K562 (cell line): ENCODE measurements at regions not wholly inside any gene's neighbourhood (a gene's known extent, or its start where the extent isn't known, plus 50 kb on each side); places are given as distances from the start of the nearest gene placed in this dataset.

Experiments
- ATAC-seq: fragments of 200-7000 bp; cut with Tn5 transposase; 3 replicates; pipeline ENCODE4 v1.9.1; 2020; ENCODE audit warnings: moderate library complexity
- BruUV-seq: library from RNA; stranded (reverse); fragments of 400-500 nt; replicated peaks from 2 replicates; lab custom pipeline; 2021; lab: Mats Ljungman, UMichigan
- CTCF ChIA-PET: fragments of 300-600 bp; formaldehyde crosslinking; extraction: SDS; loops from one replicate; lab custom pipeline; 2021; ENCODE audit warnings: low intra/inter-chr PET ratio; lab: Yijun Ruan, JAX
- POLR2A ChIA-PET: fragments of 300-600, 350-650 bp; sonication (Branson Sonifier 250); formaldehyde crosslinking; extraction: SDS; loops from one replicate; lab custom pipeline; 2021; ENCODE audit warnings: antibody characterized with exemption, inconsistent platforms; lab: Yijun Ruan, JAX
- DNase-seq, 4 experiments: peaks; one replicate each; pipeline versions ENCODE4 v3.0.0 to v3.0.0-alpha.2; 2011 to 2018; ENCODE audit warnings: low spot score in 3 of 4, mixed read lengths in 3 of 4; ENCODE audit errors: extremely low read depth in 1 of 4
- FAIRE-seq: peaks from 2 replicates; lab custom pipeline; 2011; peaks lifted over from hg19 to GRCh38; lab: Jason Lieb, UNC
- H2AFZ ChIP-seq: 2 replicates; pipeline ENCODE4 v1.6.0; 2011; ENCODE audit warnings: low read depth, low read length, control low read depth, inconsistent platforms
- H3K27ac ChIP-seq: fragments of 200-600 bp; 3 replicates; pipeline ENCODE4 v1.8.0; 2011; ENCODE audit warnings: low read depth, mild to moderate bottlenecking, control low read depth, inconsistent platforms, low read length, moderate library complexity, mixed read lengths; ENCODE audit errors: extremely low read depth
- H3K27me3 ChIP-seq, 2 experiments: fragments of 300-600 bp in 1 of 2; 2 replicates in 1 of 2; 3 replicates in 1 of 2; pipeline versions ENCODE4 v1.6.0 to v1.8.0; 2011; ENCODE audit warnings: inconsistent platforms in 2 of 2, low read length in 2 of 2, mild to moderate bottlenecking in 1 of 2, mixed read lengths in 1 of 2, moderate library complexity in 1 of 2; ENCODE audit not compliant: control insufficient read depth in 2 of 2, insufficient read depth in 2 of 2
- H3K36me3 ChIP-seq: fragments of 300-600 bp; 3 replicates; pipeline ENCODE4 v1.8.0; 2011; ENCODE audit warnings: mild to moderate bottlenecking, low read length, inconsistent platforms; ENCODE audit not compliant: control insufficient read depth, insufficient read depth
- H3K4me1 ChIP-seq, 2 experiments: fragments of 200-600 bp in 1 of 2; replicated peaks in 1 of 2; 2 replicates in 1 of 2; 3 replicates in 1 of 2; pipeline versions ENCODE4 v1.5.1 to v1.8.0; 2011; ENCODE audit warnings: inconsistent platforms in 2 of 2, low read length in 2 of 2, mild to moderate bottlenecking in 1 of 2, mixed read lengths in 1 of 2, moderate library complexity in 1 of 2; ENCODE audit not compliant: control insufficient read depth in 2 of 2, insufficient read depth in 2 of 2
- H3K4me2 ChIP-seq: 2 replicates; pipeline ENCODE4 v1.6.1; 2011; ENCODE audit warnings: low read length, control low read depth, inconsistent platforms, mixed read lengths; ENCODE audit not compliant: insufficient read depth
- H3K4me3 ChIP-seq: fragments of 200-600 bp; sonication (generic), shearing (Covaris generic); 2 replicates; pipeline ENCODE4 v1.5.1; 2016; ENCODE audit warnings: control low read depth, inconsistent platforms
- H3K79me2 ChIP-seq: fragments of 200-600 bp; 3 replicates; pipeline ENCODE4 v1.8.0; 2011; ENCODE audit warnings: low read length, inconsistent platforms; ENCODE audit not compliant: control insufficient read depth, insufficient read depth
- H3K9ac ChIP-seq, 2 experiments: 2 replicates each; pipeline versions ENCODE4 v1.6.0 to v1.6.1; 2011; ENCODE audit warnings: low read depth in 2 of 2, low read length in 2 of 2, control low read depth in 1 of 2, inconsistent platforms in 1 of 2, mild to moderate bottlenecking in 1 of 2, mixed read lengths in 1 of 2; ENCODE audit not compliant: insufficient read depth in 1 of 2
- H3K9me1 ChIP-seq: one replicate; pipeline ENCODE4 v1.6.0; 2011; ENCODE audit warnings: inconsistent platforms, mild to moderate bottlenecking, low read length, moderate library complexity; ENCODE audit not compliant: control insufficient read depth, insufficient read depth
- H3K9me3 ChIP-seq: replicated peaks from 2 replicates; pipeline ENCODE4 v1.5.1; 2011; ENCODE audit warnings: low read depth, low read length, inconsistent platforms; ENCODE audit not compliant: control insufficient read depth, insufficient read depth
- H4K20me1 ChIP-seq: replicated peaks from 2 replicates; pipeline ENCODE4 v1.6.1; 2011; ENCODE audit warnings: low read length, inconsistent platforms, mixed read lengths; ENCODE audit not compliant: control insufficient read depth, insufficient read depth
- ATF1 ChIP-seq, 2 experiments: fragments of 450-650 bp in 1 of 2; IDR thresholded peaks; 2 replicates each; pipeline ENCODE4 v1.6.1; 2016; ENCODE audit warnings: missing compliant biosample characterization in 1 of 2, missing genetic modification characterization in 1 of 2
- CBX3 ChIP-seq, 2 experiments: IDR thresholded peaks; 1 replicate in 1 of 2; 2 replicates in 1 of 2; pipeline ENCODE4 v1.6.1; 2012; ENCODE audit warnings: inconsistent platforms in 2 of 2, low read length in 2 of 2, borderline replicate concordance in 1 of 2, control low read depth in 1 of 2
- CREBBP ChIP-seq: IDR thresholded peaks from one replicate; pipeline ENCODE4 v1.6.1; 2012; ENCODE audit warnings: low read depth, mild to moderate bottlenecking, control low read depth, inconsistent platforms, low read length
- CTCFL ChIP-seq: IDR thresholded peaks from 2 replicates; pipeline ENCODE4 v1.6.1; 2011; ENCODE audit warnings: borderline replicate concordance, low read depth, mild to moderate bottlenecking, moderate library complexity, low read length; ENCODE audit not compliant: insufficient read depth, poor library complexity, severe bottlenecking
- ELF1 ChIP-seq: fragments of 200-800 bp; sonication (Bioruptor generic); IDR thresholded peaks from 2 replicates; pipeline ENCODE4 v1.6.1; 2016; ENCODE audit warnings: missing genetic modification characterization, missing compliant biosample characterization
- ELF4 ChIP-seq: fragments of 450-650 bp; formaldehyde crosslinking; IDR thresholded peaks from 2 replicates; pipeline ENCODE4 v1.4.0; 2022; ENCODE audit warnings: missing genetic modification characterization
- FOXJ3 ChIP-seq: sonication (generic); formaldehyde crosslinking; IDR thresholded peaks from 2 replicates; pipeline ENCODE4 v1.4.0; 2020; ENCODE audit warnings: mild to moderate bottlenecking, missing genetic modification reagents
- ILF3 ChIP-seq: fragments of 450-650 bp; IDR thresholded peaks from 2 replicates; pipeline ENCODE4 v1.6.1; 2018; ENCODE audit warnings: antibody characterized with exemption, mild to moderate bottlenecking, moderate library complexity, borderline replicate concordance
- KLF1 ChIP-seq: fragments of 450-650 bp; IDR thresholded peaks from 2 replicates; pipeline ENCODE4 v1.6.1; 2016; ENCODE audit warnings: missing genetic modification characterization, missing compliant biosample characterization
- MAFG ChIP-seq: fragments of 450-650 bp; conservative IDR thresholded peaks from 2 replicates; pipeline ENCODE4 v1.6.1; 2016; ENCODE audit warnings: missing genetic modification characterization, missing compliant biosample characterization
- RAD21 ChIP-seq, 2 experiments: fragments of 250-450 bp in 1 of 2; fragments of 450-650 bp in 1 of 2; sonication (Bioruptor Pico) in 1 of 2; formaldehyde crosslinking in 1 of 2; IDR thresholded peaks in 1 of 2; conservative IDR thresholded peaks in 1 of 2; 2 replicates each; pipeline versions ENCODE4 v1.4.0 to v1.8.0; 2020 to 2022; ENCODE audit warnings: mild to moderate bottlenecking in 2 of 2, moderate library complexity in 1 of 2
- RREB1 ChIP-seq: fragments of 250-450 bp; sonication (Bioruptor Pico); IDR thresholded peaks from 2 replicates; pipeline ENCODE4 v1.4.0; 2020
- ZNF12 ChIP-seq: sonication (generic); formaldehyde crosslinking; IDR thresholded peaks from 2 replicates; pipeline ENCODE4 v1.4.0; 2020; ENCODE audit warnings: mild to moderate bottlenecking, missing genetic modification reagents
- ZNF707 ChIP-seq: fragments of 250-450 bp; sonication (Bioruptor Pico); conservative IDR thresholded peaks from 2 replicates; pipeline ENCODE4 v1.8.0; 2022; ENCODE audit warnings: inconsistent platforms, mild to moderate bottlenecking, moderate library complexity
- WGBS: fragments of 100-300 bp; shearing (Covaris generic); methylation state at CpG from one replicate; pipeline ENCODE4 v1.1.6; 2016; ENCODE audit warnings: low coverage, mixed read lengths; ENCODE audit not compliant: insufficient coverage; ENCODE audit errors: missing lambda C conversion rate; 5-methylcytosine and 5-hydroxymethylcytosine counted together
- in situ Hi-C: fragments of 300-500 bp; cut with MboI; formaldehyde crosslinking; loops from 4 replicates; pipeline ENCODE4 v1.15.0; 2018; ENCODE audit warnings: inconsistent platforms, mixed read lengths
- intact Hi-C: fragments of 100-400 bp; cut with micrococcal nuclease; formaldehyde crosslinking; loops from 2 replicates; pipeline ENCODE4 v1.14.2; 2022

GRCh38 chr3:31289584-31289983 is 243.1 kb upstream of the STT3B start:
- Histone ChIP-seq H3K9me1 (no peaks in the 10 kb centered on the region), H3K79me2 (no peaks in the 10 kb centered on the region), H3K4me2 (no peak overlapping the region), H2AFZ (no peak overlapping the region), H3K9ac (no peak overlapping the region), H3K36me3 (no peaks in the 10 kb centered on the region), H3K4me3 (no peak overlapping the region), H3K27me3 (no peaks in the 10 kb centered on the region), H3K4me1 (no peaks in the 10 kb centered on the region)
- ATAC-seq (no peak), FAIRE-seq (no peak)
- 1% methylated on average over 4 of the region's 4 CpGs for WGBS
- POLR2A ChIA-PET, result no interaction called here
- CTCF ChIA-PET, result no interaction called here
- intact Hi-C loops, result no loop called here
- TF ChIP-seq ZNF12 (no peak), MAFG (tag) (no peak), RAD21 (CRISPR knock-in tag; conservative IDR thresholded peaks at IDR 0.05 in 1 of 2, IDR thresholded peaks at IDR 0.05 in 1 of 2) (no peak), ATF1 (CRISPR knock-in tag; IDR thresholded peaks at IDR 0.05) (no peak), ATF1 (tag; IDR thresholded peaks at IDR 0.05) (no peak), ELF4 (CRISPR knock-in tag) (no peak), KLF1 (tag) (no peak), ELF1 (no peak), CBX3 (IDR thresholded peaks at IDR 0.05; ENCODE audit: borderline replicate concordance in 1 of 2, low read length in 2 of 2) (no peak), CTCFL (no peak), FOXJ3 (CRISPR knock-in tag) (no peak), RREB1 (CRISPR knock-in tag) (no peak), ZNF707 (CRISPR knock-in tag) (no peak), CREBBP (no peak), ILF3 (no peak)
- TF ChIP-seq, all 486 proteins: peak for 0
- H4K20me1 ChIP-seq, result no peaks in the 10 kb centered on the region
- H3K27ac ChIP-seq, result no peak overlapping the region
- H3K9me3 ChIP-seq, result no peaks in the 10 kb centered on the region
- no peak for DNase-seq
- no TSS peak for BruUV-seq
- in situ Hi-C loops, result no loop called here
